Esophagus mucosa (tissue), 1 donor: ENCODE measurements at regions not wholly inside any gene's neighbourhood (a gene's known extent, or its start where the extent isn't known, plus 50 kb on each side); places are given as distances from the start of the nearest gene placed in this dataset.

ENCODE experiments used
- ATAC-seq: fragments of 200-7000 bp; cut with Tn5 transposase; one replicate; pipeline ENCODE4 v1.9.1; 2020
- donor health status: DM: yes; HTN: yes; CAD: no.

DNA sequence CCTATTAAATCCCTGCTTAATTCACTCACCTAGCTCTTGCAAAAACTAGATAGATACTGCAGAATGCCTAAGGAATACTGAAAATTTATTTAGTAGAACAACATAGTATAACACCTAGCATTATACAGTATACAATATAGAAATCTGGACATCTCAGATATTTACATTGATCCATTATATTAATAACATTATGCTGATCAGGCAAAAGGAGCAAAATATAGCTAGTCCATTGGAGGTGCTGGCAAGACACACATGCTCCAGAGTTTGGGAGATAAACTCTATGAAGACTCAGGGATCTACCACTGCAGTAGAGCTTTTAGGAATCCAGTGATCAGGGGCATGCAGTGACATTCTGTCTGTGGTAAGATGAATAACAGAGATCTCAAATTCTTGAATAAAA lies 357.6 kb downstream of the TBC1D4 start:
- ATAC-seq = no peak

DNA sequence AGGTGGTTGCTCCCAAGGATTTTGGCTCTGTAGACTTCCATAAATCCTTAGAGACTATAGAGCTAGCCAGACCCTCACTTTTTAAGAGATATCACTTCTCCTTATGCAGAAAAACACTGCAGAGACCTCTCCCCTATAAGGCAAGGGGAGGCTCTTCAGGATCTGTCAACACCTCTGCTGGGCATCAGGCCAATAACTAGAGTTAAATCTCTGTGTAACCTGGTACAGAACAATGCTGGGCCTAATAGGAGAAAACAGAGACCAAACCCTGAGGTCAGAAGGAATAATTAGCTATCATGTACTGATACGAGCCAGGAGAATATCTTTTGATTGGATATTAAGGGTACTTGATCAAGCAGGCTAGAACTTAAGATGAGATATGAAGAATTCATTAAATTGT lies 358.5 kb downstream of the TBC1D4 start:
- ATAC-seq = no peak

DNA sequence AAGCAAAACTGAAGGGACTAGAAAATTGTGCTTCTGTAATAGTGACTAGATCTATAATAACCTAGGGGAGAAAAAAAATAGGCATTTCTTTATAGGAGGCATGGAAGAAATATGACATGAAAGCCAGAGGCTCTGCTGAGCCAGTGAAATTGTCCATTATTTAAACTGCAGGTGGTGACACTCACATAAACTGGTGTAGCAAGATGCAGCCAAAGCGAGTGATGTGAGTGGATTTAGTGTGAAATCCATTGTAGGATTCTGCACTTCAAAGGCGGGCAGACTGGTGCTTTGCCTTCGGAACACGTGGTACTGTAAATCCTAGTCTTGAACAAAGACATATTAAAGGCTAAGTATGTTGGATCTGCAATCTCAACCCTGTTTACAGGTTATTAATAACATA lies 361.9 kb downstream of the TBC1D4 start:
- ATAC-seq = no peak

DNA sequence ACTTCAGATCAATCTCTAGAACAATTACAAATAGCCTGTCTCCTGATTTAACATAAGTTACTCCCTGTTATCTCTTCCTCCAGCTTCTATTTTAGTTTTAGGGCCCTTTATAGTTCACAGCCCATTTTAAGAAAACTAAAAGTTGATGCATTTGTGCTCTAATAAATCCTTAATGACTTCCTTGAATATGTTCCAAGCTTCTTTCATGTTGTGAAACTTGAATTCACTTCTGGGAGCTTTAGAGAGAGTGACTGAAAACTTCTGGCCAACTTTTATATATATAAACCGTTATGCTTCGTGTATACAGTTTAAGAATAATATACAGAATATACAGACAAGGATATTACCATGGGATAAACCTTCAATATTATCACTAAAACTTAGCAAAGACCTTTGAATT lies 366.8 kb downstream of the TBC1D4 start:
- ATAC-seq = no peak

DNA sequence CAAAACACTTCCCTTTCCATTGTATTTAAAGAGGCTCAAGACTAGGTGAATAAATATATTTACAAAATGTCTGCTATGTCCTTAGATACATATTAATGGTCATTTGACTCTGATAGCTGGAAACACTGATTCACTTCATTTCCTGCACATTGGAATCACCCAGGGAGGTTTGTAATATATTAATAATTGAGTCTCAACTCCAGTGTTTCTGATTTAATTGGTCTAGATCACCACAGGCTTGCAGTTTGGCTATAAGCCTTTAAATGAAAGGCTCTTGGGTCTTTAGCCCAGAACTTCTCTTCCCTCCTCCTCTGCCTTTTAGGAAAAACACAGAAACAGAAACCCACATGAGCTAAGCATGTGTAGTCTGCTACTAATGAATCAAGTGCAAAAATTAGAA lies 378.0 kb downstream of the TBC1D4 start:
- no peak for ATAC-seq

DNA sequence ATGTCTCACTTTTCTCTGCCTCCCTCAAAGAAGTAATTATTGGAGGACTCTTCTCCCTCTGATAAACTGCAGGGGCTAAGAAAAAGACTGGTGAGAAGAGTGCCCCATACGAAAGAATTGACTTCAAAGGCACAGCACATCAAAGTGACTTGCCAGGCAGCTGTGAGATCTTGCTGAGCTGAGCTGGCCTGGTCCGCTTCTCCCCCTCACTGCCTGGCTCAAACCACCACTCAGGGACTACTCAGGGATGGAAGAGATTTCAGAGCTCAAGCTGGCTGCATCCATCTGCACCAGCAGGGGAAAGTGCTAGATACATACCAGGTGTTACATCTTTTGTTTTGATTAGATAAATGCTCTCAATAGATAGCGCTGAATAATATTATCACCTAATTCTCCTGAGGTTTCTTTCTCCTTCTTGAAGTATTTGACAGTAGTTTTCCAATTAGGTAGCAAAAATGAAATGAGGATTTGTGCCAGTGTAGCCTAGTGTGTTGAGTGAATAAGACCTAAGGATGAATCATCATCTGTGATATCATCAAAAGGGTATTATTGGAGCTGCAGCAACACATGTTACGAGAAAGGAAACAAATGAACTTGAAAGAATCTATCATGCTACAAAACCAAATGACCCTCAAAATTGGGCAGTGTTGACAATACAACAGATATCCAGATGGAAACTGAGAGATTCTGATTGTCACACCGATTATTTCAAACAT lies 379.8 kb downstream of the TBC1D4 start:
- no peak for ATAC-seq

DNA sequence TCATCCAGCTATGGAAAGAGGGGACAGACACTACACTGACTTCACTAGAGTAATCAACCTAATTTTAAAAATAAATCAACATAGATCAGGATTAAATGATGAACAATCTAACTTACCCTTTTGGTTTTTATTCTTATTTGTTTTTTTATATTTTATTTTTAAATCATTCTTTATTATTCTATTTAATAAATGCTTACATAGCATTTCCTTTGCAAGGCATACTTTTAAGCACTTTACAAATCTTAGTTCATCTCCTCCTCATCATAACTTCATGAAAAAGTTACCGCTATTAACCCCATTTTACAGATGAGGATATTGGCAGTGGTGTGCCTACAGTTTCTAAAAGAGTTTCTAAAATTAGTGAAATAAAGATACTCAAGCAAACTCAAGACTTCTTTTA lies 380.6 kb downstream of the TBC1D4 start:
- no peak for ATAC-seq

DNA sequence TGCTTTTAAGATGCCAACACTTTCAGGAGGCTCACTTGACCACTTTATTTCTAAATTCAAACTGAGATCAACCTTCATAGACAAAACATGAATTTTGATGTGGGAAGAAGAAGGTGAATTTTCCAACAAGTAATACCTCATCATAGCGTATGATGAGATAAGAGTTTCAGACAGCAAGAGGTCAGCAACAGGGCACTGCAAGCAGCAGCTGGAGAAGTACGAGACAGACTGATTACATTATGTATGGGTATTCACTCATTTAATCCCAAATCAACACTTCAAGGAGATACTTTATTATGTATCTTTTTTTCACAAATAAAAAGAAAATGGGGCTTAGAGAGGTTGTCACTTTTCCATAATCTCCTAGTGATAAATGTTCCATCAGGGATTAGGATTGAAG lies 389.8 kb downstream of the TBC1D4 start:
- no peak for ATAC-seq

DNA sequence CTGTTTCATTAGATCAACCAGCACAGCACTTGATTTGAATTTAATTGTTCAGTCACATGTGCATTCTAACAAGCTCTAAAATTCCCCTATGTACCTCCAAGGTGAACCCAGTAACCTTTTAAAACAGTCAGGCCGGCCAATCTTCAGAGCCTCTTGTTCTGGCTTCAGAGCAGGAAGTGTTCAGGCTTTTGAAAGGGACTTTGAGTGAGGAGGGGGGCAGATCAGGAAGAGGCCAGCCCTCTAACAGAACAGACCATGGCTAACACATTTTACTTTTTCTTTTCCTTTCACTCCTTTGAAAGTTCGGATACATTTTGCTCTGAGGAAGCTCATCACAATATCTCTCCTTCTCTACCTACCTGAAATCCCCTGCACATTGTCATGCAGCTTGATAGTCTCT lies 390.3 kb downstream of the TBC1D4 start:
- no peak for ATAC-seq

DNA sequence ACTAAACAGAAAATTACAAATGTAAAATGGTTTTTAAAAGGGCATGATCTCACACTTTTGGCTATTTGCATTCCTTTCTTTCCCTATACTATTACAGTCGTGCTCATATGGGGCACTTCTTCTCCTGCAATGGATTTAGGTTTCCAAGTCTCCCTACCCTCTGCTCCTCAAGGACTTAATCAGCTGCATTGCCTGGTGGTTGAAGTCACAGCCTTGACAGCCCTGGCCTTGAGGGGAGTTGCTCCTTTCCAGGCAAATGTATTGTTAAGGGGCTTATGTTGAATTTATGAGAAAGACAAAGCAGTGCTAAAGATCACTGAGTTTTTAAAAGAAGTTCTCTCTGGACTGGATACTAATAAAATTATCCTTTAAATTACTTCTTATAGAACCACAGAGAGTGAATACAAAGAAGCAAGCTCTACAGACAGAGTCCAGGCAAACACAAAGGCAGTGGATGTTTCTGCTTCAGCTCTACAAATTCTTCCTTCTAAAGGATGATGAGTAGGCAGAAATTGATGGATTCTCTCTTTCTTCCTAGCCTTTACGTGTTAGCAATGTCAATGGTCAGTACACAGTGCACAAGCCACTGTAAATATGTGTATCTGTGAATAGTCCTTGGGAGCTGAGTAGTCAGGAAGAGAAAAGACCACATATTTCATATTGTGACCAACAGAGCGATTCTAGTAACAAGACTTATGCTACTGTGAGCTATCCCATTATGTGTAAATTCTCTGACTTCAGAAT lies 390.9 kb downstream of the TBC1D4 start:
- no peak for ATAC-seq

DNA sequence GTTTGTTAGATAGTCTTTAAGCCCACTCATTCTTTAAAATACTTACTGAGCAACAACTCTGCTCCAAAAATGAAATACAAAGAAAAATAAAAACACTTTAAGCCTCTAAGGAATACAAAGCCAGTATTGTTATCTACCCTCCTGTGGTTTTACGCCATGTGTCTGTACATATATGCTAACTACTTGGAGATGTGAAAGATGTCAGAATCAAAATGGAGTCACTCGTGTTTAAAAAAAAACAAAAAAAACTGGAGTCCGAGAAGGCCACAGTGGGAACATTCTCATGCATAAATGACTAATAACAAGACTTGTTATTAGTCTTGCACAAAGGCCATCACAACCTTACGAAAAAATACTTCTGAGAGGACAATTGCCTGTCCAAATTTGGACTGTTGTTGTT lies 393.1 kb downstream of the TBC1D4 start:
- ATAC-seq = no peak

DNA sequence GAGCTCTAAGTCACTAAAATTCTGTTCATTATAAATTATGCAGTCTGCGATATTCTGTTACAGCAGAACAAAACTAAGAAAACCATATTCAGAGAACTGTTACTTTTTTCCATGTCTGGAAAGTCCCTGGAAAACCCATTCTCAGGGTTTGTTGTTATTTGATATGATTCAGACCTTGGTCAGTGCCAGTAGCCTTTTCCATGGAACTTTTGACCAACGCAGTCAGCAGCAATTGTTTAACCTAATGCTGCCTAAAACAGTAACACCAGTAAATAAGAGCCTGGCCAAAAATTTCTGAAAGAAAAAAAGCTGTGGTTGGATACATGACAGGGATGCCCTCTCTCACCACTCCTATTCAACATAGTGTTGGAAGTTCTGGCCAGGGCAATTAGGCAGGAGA lies 402.7 kb downstream of the TBC1D4 start:
- no peak for ATAC-seq

DNA sequence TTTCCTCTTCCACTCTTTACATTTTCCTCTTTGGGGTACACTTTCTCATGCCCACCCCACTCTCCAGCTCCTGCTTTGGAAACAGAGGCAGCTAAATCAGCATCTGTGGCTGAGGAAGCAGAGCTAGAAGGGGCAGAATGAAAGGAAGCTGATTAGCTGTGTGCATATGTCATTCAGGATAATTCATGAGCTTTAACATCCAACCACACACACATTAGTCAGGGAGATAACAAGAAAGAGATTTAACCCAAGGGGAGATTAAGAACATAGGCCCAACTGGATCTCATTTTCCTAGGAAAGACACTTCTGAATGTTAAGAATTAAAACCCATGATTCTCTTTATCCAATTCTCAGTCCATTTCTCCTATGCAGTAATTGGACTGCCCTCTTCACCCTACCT lies 405.5 kb downstream of the TBC1D4 start:
- no peak for ATAC-seq

DNA sequence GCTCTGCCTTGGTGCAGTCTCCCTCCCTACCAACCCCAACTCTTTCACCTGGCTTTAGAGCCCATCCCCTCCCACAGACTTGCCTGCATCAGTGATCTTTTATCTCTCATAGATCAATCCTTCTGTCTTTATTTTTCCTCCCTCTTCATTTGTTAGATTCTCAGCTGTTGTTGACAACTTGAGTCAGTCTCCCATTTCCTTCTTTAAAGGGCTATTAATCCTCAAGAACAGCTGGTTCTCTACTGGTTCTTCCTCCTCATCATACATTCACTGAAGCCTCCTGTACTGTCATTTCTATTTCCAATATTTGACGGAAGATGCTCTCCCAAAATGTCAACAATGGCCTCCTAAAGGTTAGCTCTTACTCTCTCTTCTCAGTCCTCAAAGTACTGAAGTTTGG lies 408.2 kb downstream of the TBC1D4 start:
- ATAC-seq = no peak

DNA sequence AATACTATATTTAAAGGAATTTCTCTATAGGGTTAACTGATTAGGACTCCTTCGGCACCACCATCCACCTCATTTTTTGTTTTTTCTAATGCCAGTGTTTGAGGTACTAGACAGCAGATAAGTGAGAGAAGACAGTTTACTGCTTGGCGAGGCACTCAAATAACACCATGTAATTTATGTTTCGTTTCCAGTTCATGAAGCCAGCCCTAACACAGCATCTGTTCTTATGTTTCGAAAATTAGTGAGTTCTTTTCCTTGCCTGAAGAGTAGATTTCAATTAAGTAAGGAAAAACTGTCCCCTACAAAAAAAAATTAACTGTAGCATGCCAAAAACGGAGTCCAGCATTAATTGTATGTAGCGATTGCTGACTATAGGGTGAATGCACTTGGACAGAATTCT lies 409.1 kb downstream of the TBC1D4 start:
- ATAC-seq = no peak

DNA sequence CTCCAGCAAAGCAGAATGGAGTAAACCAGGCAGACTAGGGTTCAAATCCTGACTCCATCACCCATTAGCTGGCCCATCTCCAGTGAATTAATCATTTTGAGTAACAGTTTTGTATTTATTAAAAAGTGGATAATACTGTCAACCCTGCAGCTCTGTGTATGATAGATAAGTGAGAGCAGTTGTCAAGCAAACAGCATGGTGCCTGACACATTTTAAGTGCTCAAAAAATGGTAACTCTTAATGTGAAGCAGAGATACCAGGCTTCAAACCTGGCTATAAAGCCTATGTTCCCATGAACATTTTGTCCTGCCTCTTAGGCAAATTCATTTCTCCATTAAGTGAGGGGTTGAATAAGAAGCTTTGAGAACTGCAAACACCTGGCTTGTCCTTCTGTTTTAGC lies 409.6 kb downstream of the TBC1D4 start:
- ATAC-seq = no peak

DNA sequence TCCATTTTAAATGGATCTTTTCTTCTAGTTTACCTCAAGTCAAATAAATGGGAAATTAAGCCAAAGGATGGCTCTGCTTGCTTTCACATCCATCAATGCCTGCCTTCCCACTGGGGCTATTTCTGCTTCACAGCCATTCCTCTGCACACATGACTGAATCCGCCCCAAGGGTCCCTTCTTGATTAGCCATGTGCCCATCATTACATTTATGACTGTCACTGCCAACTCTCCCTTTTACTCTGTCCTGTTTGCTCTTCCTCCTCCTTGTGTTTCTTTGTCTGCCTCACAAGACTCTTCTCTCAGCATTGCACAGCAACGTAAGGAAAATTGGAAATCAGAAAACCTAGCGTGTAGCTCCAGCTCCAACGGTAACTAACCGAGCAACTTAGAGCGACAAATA lies 410.2 kb downstream of the TBC1D4 start:
- ATAC-seq = no peak

DNA sequence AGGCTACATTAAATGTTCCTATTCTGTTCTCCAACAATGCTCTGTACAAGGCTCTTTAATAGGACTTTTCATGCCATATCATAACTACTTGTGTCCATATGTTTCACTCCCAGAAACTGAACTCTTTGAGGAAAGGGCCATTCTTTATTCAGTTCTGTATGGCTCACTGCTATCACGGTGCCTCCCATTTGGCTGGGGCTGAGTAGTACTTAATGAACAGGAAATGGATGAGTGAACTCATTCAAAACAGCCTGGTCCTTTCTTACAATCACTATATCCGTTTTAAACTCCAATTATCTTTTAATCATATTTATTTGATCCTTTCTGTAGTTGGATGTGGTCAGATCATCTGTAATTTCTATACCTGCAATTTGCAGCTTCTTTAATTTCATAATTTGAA lies 410.6 kb downstream of the TBC1D4 start:
- ATAC-seq = no peak

DNA sequence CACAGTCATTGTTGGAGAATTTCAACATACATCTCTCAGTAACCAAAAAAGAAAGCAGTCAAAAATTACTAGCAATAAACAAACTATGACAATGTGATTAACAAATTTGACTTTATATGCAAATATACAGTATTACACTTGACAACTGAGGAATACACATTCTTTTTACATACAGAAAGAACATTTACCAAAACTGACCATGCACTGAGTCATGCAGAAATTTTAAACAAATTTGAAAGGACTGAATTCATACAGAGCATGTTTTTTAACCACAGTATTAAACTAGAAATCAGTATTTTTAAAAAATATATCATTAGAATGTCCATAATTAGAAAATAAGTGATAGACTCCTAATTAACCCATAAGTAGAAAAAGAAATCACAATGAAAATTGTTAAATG lies 420.1 kb downstream of the TBC1D4 start:
- ATAC-seq = no peak

DNA sequence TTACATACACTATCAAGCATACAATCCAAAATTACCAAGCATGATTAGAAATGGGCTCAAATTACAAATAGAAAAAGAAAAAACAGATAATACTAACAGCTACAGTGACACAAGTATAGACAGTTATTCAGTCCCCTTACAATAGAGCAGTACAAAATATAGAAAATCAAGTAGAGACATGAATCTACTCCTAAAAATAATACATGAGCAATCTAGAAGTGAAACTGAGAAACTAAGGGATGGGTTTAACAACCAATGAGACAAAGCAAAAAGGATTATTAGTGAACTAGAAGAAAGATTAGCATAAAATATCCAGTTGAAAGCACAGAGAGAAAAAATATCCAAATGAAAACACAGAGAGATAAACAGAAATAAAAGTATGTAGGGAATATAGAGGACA lies 426.7 kb downstream of the TBC1D4 start:
- ATAC-seq = no peak

DNA sequence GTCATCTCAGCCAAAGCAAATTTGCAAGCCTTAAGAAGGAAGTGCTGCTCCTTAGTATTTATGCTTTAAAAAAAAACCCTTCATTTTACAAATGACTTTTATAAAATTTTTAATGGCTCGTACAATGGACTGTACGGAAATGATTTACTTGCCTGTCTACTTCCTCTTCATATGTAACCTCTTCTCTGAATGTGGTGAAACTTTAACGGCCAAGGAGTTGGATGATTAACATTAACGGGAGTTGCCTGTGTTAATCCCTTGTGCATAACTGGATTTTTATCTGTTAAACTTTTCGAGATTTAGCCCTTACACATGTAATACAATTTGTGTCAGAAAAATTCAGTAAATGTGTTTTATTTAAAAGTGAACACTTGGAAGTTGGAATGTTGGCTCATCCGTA lies 429.4 kb downstream of the TBC1D4 start:
- no peak for ATAC-seq

DNA sequence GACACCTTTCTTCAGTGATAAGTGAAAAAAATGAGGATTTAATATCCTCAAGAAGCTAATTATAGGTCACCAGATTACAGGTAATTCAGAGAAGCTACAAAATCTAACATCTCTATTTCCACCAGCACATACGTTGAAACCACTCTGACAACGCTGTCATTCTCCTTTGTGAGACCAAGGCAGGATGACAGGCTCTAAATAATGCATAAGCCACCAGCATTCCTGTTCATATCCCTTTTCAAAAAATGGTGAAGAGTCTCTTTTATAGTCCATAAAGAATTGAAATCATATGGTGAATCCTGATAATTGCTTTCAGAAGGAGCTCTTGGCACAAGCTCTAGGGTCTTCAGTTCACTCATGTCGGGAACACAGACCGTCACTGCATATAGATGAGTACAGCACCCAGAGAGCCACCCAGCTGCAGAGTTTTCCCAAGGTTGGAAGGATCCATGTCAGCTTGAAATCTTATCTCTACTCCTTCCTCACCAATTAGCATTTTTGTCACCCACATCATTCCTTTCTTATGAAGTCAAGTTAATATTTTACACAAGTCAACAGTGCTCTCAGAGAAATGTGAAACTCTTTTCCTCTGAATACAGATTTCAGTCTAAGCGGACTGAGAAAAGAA lies 431.4 kb downstream of the TBC1D4 start:
- no peak for ATAC-seq

DNA sequence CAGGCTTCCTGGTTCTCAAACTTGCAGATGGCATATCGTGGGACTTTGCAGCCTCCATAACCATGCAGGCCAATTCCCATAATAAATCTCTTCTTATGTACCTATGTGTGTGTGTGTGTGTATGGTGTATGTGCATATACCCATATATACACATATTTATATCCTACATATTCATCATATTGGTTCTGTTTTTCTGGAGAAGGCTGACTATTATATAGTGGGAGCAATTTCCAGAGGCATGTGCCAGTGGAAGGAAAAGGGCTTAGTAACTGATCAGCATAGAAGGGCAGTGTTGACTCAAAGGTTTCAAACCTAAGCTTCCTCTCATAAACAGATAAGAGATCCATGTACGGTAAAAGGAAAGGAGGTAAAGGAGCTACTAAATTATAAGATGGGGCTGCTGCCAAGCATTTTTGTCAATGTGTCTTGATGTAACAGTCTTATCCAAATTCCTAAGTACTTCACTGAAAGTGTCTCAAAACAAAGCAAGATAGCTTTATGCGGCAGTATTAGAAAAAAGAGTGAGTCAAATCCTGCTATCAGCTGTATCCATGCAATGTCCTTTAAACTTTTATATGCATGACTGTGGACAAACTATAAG lies 432.1 kb downstream of the TBC1D4 start:
- ATAC-seq = no peak

DNA sequence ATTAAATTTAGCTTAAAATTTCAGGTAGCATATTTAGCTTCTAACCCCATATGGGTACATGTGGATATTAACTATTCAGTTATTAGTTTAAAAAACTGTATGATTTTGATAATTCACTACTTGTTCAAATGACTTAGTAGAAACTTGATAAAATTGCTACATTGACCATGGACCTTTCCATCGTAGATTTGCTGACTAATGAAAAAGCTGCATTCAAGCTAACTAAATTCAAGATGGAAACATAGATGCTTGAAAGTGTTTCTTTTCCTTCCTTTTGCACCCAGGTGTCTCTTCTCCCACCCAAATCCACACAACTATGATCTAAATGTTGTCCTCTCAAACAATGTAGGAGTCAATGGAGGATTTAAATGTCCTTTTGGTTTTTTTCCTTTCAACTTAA lies 439.2 kb downstream of the TBC1D4 start:
- ATAC-seq = no peak
